Fibroblast of pulmonary artery (primary cell): ENCODE measurements at regions not wholly inside any gene's neighbourhood (a gene's known extent, or its start where the extent isn't known, plus 50 kb on each side); places are given as distances from the start of the nearest gene placed in this dataset.
A peak's percentile ranks its signal among the peaks of the same experiment; 100 is the strongest.

ENCODE experiments used
- DNase-seq: peaks from one replicate; pipeline ENCODE4 v3.0.0-alpha.2; 2010; ENCODE audit warnings: low read depth
- H3K4me3 ChIP-seq: replicated peaks from 2 replicates; pipeline ENCODE4 v1.5.1; 2011; ENCODE audit warnings: low read depth, mild to moderate bottlenecking, control low read depth, low read length, moderate library complexity
- CTCF ChIP-seq: IDR thresholded peaks from 2 replicates; pipeline ENCODE4 v1.5.1; 2011; ENCODE audit warnings: mild to moderate bottlenecking, control low read depth, low read length, inconsistent platforms; ENCODE audit errors: missing control alignments

- no peak for TF ChIP-seq CTCF
- H3K4me3 ChIP-seq, result no peak overlapping the region
- no peak for DNase-seq
Measured at GRCh38 chr9:91078369-91078695, 276.7 kb downstream of the SYK start.

GRCh38 chr9:91082731-91083130, 279.0 kb downstream of the AUH start:
- no peak for DNase-seq
- no peak for TF ChIP-seq CTCF
- no peak overlapping the region for H3K4me3 ChIP-seq

GRCh38 chr9:91084896-91085516, 276.7 kb downstream of the AUH start:
- no peak for TF ChIP-seq CTCF
- H3K4me3 ChIP-seq, result no peak overlapping the region
- DNase-seq, result no peak

- peak; percentile 48 for DNase-seq
- TF ChIP-seq CTCF, result no peak
- no peak overlapping the region for H3K4me3 ChIP-seq
Measured at GRCh38 chr9:91085517-91086291, 276.0 kb downstream of the AUH start.

- peak; percentile 20 for DNase-seq
- TF ChIP-seq CTCF, result no peak
- H3K4me3 ChIP-seq, result no peak overlapping the region
Measured at GRCh38 chr9:91086657-91087461, 274.9 kb downstream of the AUH start.

- no peak for TF ChIP-seq CTCF
- DNase-seq, result no peak
- no peak overlapping the region for H3K4me3 ChIP-seq
Measured at GRCh38 chr9:91087462-91087759, 274.3 kb downstream of the AUH start.
